ENCODE measurements at regions not wholly inside any gene's neighbourhood (a gene's known extent, or its start where the extent isn't known, plus 50 kb on each side); places are given as distances from the start of the nearest gene placed in this dataset.

DNA sequence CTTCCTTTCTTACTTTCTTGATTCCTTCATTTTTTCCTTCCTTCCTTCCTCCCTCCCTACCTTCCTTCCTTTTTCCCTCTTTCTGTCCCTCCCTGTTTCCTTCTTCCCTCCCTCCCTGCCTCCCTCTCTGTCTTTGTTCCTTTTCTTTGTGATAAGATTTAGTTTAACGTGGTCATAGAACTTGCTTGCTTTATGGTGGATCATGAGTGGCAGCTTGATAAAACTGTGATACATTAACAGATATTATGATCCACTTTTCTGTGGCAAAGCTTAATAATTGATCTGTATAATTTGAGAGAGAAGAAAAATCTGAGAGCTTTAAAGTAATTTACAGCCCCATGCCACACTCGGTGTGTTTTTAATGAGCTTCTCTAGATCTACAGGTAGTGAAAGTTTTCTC, 280.5 kb downstream of the RNF144B start:
- DNase-seq (ENCODE audit: extremely low spot score): no peak
- H3K36me3 ChIP-seq (ENCODE audit: insufficient read depth): no peaks in the 10 kb centered on the region
- H3K27ac ChIP-seq (ENCODE audit: low read depth): no peak overlapping the region
- H3K4me3 ChIP-seq (ENCODE audit: low read depth, low read length): no peak overlapping the region
- H3K4me1 ChIP-seq (ENCODE audit: insufficient read depth): no peaks in the 10 kb centered on the region
- 39% methylated on average over 2 of the region's 2 CpGs for WGBS

DNA sequence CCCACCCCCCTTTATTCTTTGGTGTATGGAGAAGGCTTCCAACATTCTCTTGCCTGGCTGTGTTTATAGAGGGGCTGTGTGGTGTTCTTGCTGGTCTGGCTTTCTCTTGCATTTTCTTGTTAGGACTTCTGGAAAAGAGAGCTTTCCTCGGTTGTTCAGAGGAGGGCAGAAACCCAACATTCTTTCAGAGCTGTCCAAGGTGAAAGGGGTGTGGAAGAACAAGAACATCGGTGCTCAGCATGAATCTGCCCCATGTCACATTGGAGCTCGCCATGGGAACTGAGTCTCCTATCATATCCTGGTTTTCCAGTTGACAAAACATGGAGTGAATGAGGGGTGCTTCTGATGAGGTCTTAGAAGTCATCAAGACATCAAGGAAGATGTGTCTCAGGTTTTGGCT, 281.8 kb downstream of the RNF144B start:
- 59% methylated on average over 3 of the region's 3 CpGs for WGBS
- Histone ChIP-seq H3K4me1 (ENCODE audit: insufficient read depth) (no peaks in the 10 kb centered on the region), H3K4me3 (ENCODE audit: low read depth, low read length) (no peak overlapping the region), H3K27ac (ENCODE audit: low read depth) (no peak overlapping the region), H3K36me3 (ENCODE audit: insufficient read depth) (no peaks in the 10 kb centered on the region)
- no peak for DNase-seq (ENCODE audit: extremely low spot score)

DNA sequence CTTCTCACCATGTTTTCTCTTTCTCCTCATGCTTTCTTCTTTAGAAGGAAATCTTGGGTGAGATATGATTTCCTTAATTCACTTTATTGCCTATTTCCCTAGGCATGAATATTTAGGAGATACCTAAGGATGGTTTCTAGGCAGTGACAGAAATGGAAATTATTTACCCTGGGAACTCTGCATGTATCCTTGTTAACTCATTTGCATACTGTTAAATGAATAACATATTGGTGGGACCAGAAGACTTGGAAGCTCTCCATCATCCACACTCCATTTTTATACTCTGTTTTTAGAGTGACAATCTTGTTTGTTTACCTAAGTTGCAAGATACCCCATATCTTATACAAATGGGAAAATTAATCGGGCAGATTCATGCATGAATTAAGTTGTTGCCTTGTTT, 285.7 kb downstream of the RNF144B start:
- 87% methylated on average over 1 of the region's 1 CpG for WGBS
- no peak for DNase-seq (ENCODE audit: extremely low spot score)
- no peaks in the 10 kb centered on the region for H3K4me1 ChIP-seq (ENCODE audit: insufficient read depth)
- no peak overlapping the region for H3K27ac ChIP-seq (ENCODE audit: low read depth)
- H3K4me3 ChIP-seq (ENCODE audit: low read depth, low read length): no peak overlapping the region
- no peaks in the 10 kb centered on the region for H3K36me3 ChIP-seq (ENCODE audit: insufficient read depth)

DNA sequence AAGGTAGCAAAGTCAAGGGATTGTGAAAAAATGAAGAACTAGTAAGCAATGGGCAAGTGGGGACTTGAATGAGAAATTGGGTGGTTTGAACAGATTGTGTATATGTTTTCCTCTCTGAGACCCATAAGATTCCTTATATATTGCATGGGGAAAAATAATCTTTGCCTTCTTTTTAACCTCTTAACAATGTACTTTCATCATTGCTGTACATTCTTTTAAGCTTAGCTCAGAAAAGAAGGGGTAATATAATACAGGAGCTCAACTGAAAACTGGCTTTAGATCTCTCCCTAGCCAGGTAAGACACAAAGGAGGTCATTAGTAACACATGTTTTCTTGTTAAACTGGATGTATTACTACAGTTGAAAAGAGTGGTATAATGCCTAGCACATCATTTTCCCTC, 287.2 kb downstream of the RNF144B start:
- Histone ChIP-seq H3K4me1 (ENCODE audit: insufficient read depth) (no peaks in the 10 kb centered on the region), H3K36me3 (ENCODE audit: insufficient read depth) (no peaks in the 10 kb centered on the region), H3K4me3 (ENCODE audit: low read depth, low read length) (no peak overlapping the region), H3K27ac (ENCODE audit: low read depth) (no peak overlapping the region)
- DNase-seq (ENCODE audit: extremely low spot score): no peak

DNA sequence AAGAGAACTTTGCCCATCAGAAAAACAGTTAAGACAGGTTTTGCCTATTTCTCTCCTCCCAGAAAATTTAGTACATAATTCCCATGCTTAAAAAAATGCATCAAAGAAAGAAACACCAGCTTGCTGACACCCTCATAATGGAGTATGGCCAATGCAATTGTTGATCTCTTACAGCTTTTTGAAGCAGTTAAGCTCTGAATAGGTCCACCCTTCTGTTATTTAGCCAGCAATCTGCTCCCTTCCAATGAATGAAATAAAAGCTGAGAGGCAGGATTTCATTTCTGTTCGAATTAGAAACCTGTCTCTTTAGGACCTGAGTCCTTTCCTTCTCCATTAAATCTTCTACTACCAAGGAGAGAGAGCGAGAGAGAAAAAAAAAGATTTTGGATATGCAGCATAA, 288.7 kb downstream of the RNF144B start:
- H3K4me1 ChIP-seq (ENCODE audit: insufficient read depth): no peaks in the 10 kb centered on the region
- no peaks in the 10 kb centered on the region for H3K36me3 ChIP-seq (ENCODE audit: insufficient read depth)
- H3K27ac ChIP-seq (ENCODE audit: low read depth): no peak overlapping the region
- no peak overlapping the region for H3K4me3 ChIP-seq (ENCODE audit: low read depth, low read length)
- WGBS: 62% methylated on average over 2 of the region's 2 CpGs
- no peak for DNase-seq (ENCODE audit: extremely low spot score)

DNA sequence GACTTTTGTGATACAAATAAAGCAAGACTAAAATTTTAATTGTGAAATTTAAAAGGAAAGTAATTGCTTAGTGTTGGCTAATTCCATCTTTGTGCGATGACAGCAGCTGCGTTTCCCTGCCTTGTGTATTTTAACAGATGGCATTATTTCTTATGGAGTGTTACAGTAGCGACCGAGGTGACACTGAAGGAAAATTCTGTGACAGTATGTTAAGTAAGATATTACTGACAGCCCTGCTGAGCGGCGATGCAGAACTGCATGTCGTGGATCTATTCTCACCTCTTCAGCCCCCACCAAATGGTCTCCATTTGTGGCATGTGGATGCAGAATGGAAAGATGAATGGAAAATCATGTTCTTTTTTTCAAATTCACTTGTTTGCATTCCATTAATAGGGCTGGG, 289.4 kb downstream of the RNF144B start:
- Histone ChIP-seq H3K27ac (ENCODE audit: low read depth) (no peak overlapping the region), H3K36me3 (ENCODE audit: insufficient read depth) (no peaks in the 10 kb centered on the region), H3K4me1 (ENCODE audit: insufficient read depth) (no peaks in the 10 kb centered on the region), H3K4me3 (ENCODE audit: low read depth, low read length) (no peak overlapping the region)
- DNase-seq (ENCODE audit: extremely low spot score): no peak
- WGBS: 94% methylated on average over 7 of the region's 7 CpGs

DNA sequence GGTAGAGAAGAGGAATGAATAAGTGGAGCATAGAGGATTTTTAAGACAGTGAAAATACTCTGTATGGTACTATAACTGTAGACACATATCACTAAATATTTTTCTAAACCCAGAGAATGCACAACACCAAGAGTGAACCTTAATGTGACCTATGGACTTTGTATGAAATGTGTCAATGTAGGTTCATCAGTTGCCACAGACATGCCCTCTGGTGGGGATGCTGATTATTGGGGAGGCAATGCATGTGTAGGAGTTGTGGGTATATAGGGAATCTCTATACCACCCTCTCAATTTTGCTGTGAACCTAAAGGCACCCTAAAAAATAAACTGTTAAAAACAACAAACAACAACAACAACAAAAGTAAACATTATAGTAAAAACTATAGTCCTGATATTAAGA, 293.7 kb downstream of the RNF144B start:
- H3K27ac ChIP-seq (ENCODE audit: low read depth): no peak overlapping the region
- no peak overlapping the region for H3K4me3 ChIP-seq (ENCODE audit: low read depth, low read length)
- no peaks in the 10 kb centered on the region for H3K4me1 ChIP-seq (ENCODE audit: insufficient read depth)
- no peak for DNase-seq (ENCODE audit: extremely low spot score)
- no peaks in the 10 kb centered on the region for H3K36me3 ChIP-seq (ENCODE audit: insufficient read depth)

DNA sequence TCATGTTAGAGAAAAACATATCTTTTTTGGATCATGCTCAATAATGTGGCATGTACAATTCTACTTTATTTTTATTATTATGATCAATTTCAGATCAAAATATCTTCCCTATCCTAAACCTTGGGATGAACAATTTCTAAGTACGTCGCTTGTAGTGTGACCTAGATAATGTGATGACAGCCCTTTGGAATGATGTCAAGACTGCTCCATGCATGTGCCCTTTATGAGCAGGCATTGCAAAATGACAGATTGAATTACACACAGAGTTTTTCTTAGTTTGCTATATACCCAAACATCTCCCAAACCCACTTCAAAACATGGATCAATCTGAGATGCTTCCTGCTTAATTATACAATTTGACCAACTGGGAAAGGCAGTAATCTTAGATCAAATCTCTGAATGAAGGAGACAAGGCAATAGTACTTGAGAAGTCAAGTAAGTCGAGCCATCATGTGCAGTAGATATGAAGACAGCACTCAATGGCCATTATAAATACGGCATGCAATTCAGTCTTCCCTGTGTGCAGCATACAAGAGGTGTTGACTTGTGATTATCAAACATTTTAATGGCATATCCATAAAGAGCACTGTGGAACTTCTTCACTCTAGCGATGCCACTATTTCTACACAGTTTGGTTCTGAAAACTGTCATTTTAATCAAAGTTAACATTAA, 294.8 kb downstream of the RNF144B start:
- Histone ChIP-seq H3K4me1 (ENCODE audit: insufficient read depth) (no peaks in the 10 kb centered on the region), H3K27ac (ENCODE audit: low read depth) (no peak overlapping the region), H3K4me3 (ENCODE audit: low read depth, low read length) (no peak overlapping the region), H3K36me3 (ENCODE audit: insufficient read depth) (no peaks in the 10 kb centered on the region)
- WGBS: 64% methylated on average over 5 of the region's 5 CpGs
- DNase-seq (ENCODE audit: extremely low spot score): no peak

DNA sequence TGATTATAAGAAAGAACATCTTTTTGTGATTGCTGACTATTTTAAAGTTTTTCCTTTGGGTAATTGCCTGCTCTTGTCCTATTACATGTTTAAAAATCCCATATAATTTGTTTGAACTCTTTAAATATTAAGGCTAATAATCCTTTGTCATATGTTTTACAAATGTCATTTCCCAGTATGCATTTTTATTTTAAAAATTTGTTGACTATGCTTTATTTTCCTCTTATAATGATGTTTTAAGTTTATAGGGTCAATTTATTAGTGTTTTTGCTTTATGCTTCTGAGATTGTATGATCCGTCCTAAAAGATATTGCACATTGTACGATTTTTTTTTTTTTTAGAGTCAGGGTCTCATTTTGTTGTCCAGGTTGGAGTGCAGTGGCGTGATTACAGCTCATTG, 297.2 kb downstream of the RNF144B start:
- Histone ChIP-seq H3K4me1 (ENCODE audit: insufficient read depth) (no peaks in the 10 kb centered on the region), H3K4me3 (ENCODE audit: low read depth, low read length) (no peak overlapping the region), H3K27ac (ENCODE audit: low read depth) (no peak overlapping the region), H3K36me3 (ENCODE audit: insufficient read depth) (no peaks in the 10 kb centered on the region)
- DNase-seq (ENCODE audit: extremely low spot score): no peak
- WGBS: 63% methylated on average over 3 of the region's 3 CpGs

DNA sequence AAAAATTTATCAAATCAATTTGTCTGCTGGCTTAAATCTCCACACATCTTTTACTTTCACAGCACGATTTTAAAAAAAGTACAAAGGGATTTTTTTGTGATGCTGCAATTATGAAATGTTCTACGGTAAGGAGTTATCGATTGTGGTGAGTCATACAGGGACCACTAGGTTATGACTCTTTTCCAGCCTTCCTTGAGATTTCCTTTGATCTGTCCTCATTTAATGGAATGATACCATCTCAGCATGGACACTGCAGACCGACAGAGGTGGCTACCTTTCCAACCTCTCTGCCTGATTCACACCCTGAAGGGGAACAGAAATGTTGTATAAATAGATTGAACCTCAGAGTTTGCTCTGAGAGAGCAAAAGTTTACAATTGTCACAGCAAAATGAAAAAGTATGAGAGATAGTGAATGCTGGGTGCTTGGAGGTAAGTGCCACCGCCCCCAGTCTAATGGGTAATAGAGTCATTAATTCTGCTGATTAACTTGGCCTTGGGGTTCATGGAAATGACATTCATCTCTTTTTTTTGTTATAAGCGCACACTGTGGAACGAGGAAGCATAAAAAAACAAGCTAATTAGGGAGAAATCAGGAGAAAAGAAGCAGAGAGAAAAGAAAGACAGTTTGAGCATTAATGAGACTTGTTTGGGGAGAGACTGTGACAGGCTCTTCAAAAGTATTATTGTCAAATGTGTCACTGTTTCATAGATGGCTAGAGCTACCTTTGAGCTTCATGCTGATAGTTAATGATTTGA, 306.0 kb downstream of the RNF144B start:
- DNase-seq (ENCODE audit: extremely low spot score): no peak
- Histone ChIP-seq H3K4me1 (ENCODE audit: insufficient read depth) (no peaks in the 10 kb centered on the region), H3K4me3 (ENCODE audit: low read depth, low read length) (no peak overlapping the region), H3K36me3 (ENCODE audit: insufficient read depth) (no peaks in the 10 kb centered on the region), H3K27ac (ENCODE audit: low read depth) (no peak overlapping the region)
- WGBS: 81% methylated on average over 7 of the region's 7 CpGs

DNA sequence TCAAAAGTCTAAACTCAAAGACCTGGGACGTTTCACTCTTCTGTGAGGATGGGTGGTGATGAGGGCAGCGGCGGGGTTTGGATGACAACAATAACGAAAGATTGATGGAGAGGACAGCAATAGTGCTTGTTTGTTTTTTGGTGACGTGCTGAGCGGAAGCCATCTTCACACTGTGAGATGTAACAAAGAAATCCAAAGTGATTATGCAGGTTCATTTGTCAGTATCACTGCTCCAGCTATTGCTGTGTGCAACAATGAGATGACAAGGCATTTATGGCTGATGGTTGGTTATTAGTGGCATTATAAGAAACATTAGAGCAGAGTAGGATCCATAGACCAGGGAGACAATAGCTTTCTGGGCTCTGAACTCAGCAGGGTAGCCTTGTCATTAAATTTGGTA, 306.7 kb downstream of the RNF144B start:
- no peak overlapping the region for H3K4me3 ChIP-seq (ENCODE audit: low read depth, low read length)
- 80% methylated on average over 6 of the region's 6 CpGs for WGBS
- H3K27ac ChIP-seq (ENCODE audit: low read depth): no peak overlapping the region
- DNase-seq (ENCODE audit: extremely low spot score): no peak
- no peaks in the 10 kb centered on the region for H3K4me1 ChIP-seq (ENCODE audit: insufficient read depth)
- H3K36me3 ChIP-seq (ENCODE audit: insufficient read depth): no peaks in the 10 kb centered on the region

DNA sequence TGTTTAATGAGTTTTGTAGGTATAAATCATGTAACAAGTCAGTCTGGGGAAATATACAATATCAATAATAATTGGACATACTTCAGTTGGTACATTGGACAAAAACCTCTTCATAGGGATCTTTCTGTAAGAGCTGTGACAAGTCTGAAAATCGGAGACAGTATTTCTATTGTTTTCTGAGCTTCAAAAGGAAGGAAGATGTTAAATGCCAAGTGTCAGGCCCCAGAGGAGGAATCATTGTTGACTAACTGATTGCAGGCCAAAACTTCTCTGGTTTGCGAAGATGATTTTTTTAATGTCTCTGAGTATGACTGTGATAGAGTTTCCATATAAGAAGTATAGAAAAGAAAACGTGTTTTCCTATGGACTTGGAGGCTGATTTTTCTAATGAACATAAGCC, 316.4 kb downstream of the RNF144B start:
- Histone ChIP-seq H3K4me3 (ENCODE audit: low read depth, low read length) (no peak overlapping the region), H3K4me1 (ENCODE audit: insufficient read depth) (no peaks in the 10 kb centered on the region), H3K27ac (ENCODE audit: low read depth) (no peak overlapping the region), H3K36me3 (ENCODE audit: insufficient read depth) (no peaks in the 10 kb centered on the region)
- DNase-seq (ENCODE audit: extremely low spot score): no peak
- 74% methylated on average over 3 of the region's 3 CpGs for WGBS

DNA sequence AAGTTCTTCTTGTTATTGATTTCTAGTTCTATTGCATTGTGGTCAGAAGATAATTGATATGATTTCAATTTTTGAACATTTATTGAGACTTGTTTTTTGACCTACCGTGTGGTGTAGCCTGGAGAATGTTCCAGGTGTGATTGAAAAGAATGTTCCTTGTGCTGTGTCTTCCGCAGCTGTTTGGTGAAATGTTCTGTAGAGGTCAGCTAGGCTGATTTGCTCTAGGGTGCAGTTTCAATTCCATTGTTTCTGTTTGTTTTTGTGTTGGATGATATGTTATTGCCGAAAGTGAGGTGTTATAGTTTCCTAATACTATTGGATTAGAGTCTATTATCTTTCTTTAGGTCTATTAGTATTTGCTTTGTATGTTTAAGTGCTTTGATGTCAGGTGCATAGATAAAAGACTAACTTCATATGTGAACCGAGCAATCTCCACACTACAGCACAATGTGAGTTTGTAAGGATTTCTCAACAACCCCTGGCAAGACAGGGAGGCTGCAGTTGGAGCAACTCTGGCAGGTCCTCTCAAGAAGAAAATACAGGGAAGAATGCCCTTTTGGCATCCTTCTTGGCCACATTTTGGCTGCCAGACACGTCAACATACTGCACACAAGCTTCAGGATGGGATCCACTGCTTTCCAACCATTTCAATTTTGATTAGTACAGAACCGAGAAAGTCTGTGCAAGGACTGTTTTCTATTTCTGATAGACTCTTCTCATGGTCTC, 320.7 kb downstream of the RNF144B start:
- Histone ChIP-seq H3K27ac (ENCODE audit: low read depth) (no peak overlapping the region), H3K4me1 (ENCODE audit: insufficient read depth) (no peaks in the 10 kb centered on the region), H3K4me3 (ENCODE audit: low read depth, low read length) (no peak overlapping the region), H3K36me3 (ENCODE audit: insufficient read depth) (no peaks in the 10 kb centered on the region)
- no peak for DNase-seq (ENCODE audit: extremely low spot score)
- WGBS: 83% methylated on average over 6 of the region's 6 CpGs

DNA sequence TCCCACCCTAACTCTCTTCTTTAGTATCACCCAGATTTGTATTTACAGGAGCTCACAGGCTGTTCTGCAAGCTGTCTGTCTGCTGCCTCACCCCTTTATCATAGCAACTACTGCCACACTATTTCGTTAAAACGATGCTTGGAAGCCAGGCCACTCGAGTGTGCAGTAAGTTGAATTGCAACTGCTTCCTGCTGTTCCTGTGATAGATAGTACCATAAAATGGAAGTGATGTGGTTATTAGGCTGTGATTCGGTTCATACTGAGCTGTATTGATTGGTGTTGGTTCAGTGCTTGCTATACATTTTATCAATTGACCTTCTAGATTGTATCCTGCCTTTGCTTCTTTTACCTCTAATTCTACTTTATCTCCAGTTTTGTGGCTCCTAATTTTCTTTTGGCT, 325.4 kb downstream of the RNF144B start:
- Histone ChIP-seq H3K4me3 (ENCODE audit: low read depth, low read length) (no peak overlapping the region), H3K36me3 (ENCODE audit: insufficient read depth) (no peaks in the 10 kb centered on the region), H3K27ac (ENCODE audit: low read depth) (no peak overlapping the region), H3K4me1 (ENCODE audit: insufficient read depth) (no peaks in the 10 kb centered on the region)
- no peak for DNase-seq (ENCODE audit: extremely low spot score)
- 65% methylated on average over 4 of the region's 4 CpGs for WGBS
